CD4-positive, alpha-beta T cell (primary cell): ENCODE measurements at regions not wholly inside any gene's neighbourhood (a gene's known extent, or its start where the extent isn't known, plus 50 kb on each side); places are given as distances from the start of the nearest gene placed in this dataset.
A peak's percentile ranks its signal among the peaks of the same experiment; 100 is the strongest.
"Not testable (repeated sequence)": the region's sequence is repeated elsewhere in the genome, so short reads cannot be mapped to it uniquely, and the experiment has no call there.

ENCODE experiments used
- ATAC-seq: fragments of 200-7000 bp; cut with Tn5 transposase; one replicate; pipeline ENCODE4 v1.10.0; 2022; ENCODE audit warnings: mild to moderate bottlenecking; ENCODE audit not compliant: poor library complexity
- CTCF ChIA-PET: fragments of 350-600 bp; sonication (Branson Sonifier 250); formaldehyde crosslinking; loops from one replicate; lab custom pipeline; 2021; ENCODE audit warnings: antibody characterized with exemption, inconsistent platforms; lab: Charles Lee
- POLR2A ChIA-PET: fragments of 350-600 bp; sonication (Branson Sonifier 250); formaldehyde crosslinking; loops from one replicate; lab custom pipeline; 2021; ENCODE audit warnings: antibody characterized with exemption, inconsistent platforms; lab: Charles Lee
- DNase-seq, 14 experiments: peaks; one replicate each; pipeline ENCODE4 v3.0.0-alpha.2; 2013 to 2020; ENCODE audit warnings: mixed read lengths in 2 of 14
- H3K27ac ChIP-seq, 2 donors: one replicate each; pipeline versions ENCODE4 v1.5.1 to v1.7.0; 2013; ENCODE audit warnings: low read length in 2 of 2, low read depth in 1 of 2, mild to moderate bottlenecking in 1 of 2
- H3K27me3 ChIP-seq, 2 experiments: 1 replicate in 1 of 2; 2 replicates in 1 of 2; pipeline versions ENCODE4 v1.6.1 to v1.7.0; 2013; ENCODE audit warnings: low read length in 2 of 2, control low read depth in 1 of 2, mild to moderate bottlenecking in 1 of 2, moderate library complexity in 1 of 2; ENCODE audit not compliant: insufficient read depth in 2 of 2, control insufficient read depth in 1 of 2
- H3K36me3 ChIP-seq: one replicate; pipeline ENCODE4 v1.6.1; 2013; ENCODE audit warnings: low read length, control low read depth; ENCODE audit not compliant: insufficient read depth
- H3K4me1 ChIP-seq: one replicate; pipeline ENCODE4 v1.6.1; 2013; ENCODE audit warnings: low read length, control low read depth; ENCODE audit not compliant: insufficient read depth
- H3K4me3 ChIP-seq: one replicate; pipeline ENCODE4 v1.5.1; 2013; ENCODE audit warnings: mild to moderate bottlenecking, low read length, moderate library complexity
- H3K9me3 ChIP-seq, 2 experiments: 1 replicate in 1 of 2; 2 replicates in 1 of 2; pipeline versions ENCODE4 v1.6.1 to v1.7.0; 2013; ENCODE audit warnings: low read length in 2 of 2, mild to moderate bottlenecking in 2 of 2, control low read depth in 1 of 2, moderate library complexity in 1 of 2; ENCODE audit not compliant: control insufficient read depth in 1 of 2, insufficient read depth in 1 of 2
- H3K27ac Mint-ChIP-seq: one replicate; pipeline ENCODE4 v1.8.0; 2020; ENCODE audit warnings: mixed read lengths
- H3K27me3 Mint-ChIP-seq: one replicate; pipeline ENCODE4 v1.8.0; 2021; ENCODE audit warnings: mixed read lengths
- H3K36me3 Mint-ChIP-seq: one replicate; pipeline ENCODE4 v1.8.0; 2021; ENCODE audit warnings: low read depth, mixed read lengths
- H3K4me1 Mint-ChIP-seq: one replicate; pipeline ENCODE4 v1.8.0; 2021; ENCODE audit warnings: low read depth, mixed read lengths
- H3K4me3 Mint-ChIP-seq: one replicate; pipeline ENCODE4 v1.8.0; 2020; ENCODE audit warnings: mild to moderate bottlenecking, mixed read lengths
- H3K9me3 Mint-ChIP-seq: one replicate; pipeline ENCODE4 v1.8.0; 2020; ENCODE audit warnings: mixed read lengths
- CTCF ChIP-seq: fragments of 200-600 bp; IDR thresholded peaks from one replicate; pipeline ENCODE4 v1.8.0; 2022; ENCODE audit warnings: antibody characterized with exemption, mild to moderate bottlenecking
- intact Hi-C, 2 experiments: fragments of 100-400 bp; cut with DNase I in 1 of 2; cut with micrococcal nuclease in 1 of 2; formaldehyde crosslinking; loops; one replicate each; pipeline versions ENCODE4 v1.15.1 to v1.9.0; 2023 to 2025; cut with DNase I, micrococcal nuclease

DNA sequence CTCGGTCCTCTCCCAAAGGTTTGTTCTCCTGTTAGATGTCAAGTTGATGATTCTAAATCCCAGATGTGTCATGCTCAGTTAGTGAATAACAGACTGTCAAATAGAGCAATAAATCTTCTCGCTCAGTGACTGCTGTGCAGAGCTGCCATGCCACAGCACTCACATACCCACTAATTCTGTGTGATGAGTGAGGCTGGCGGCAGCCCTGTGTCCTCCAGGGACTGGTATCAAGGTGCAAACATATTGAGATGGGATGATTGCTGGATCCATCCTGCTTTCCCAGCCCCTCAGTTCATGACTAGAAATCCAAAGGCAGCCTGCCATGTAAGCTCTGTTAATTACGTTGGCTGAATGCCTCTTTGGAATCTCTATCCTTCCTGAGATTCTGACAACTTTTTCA lies 103.9 kb downstream of the OLIG3 start:
- TF ChIP-seq CTCF: no peak
- H3K4me1 ChIP-seq: peaks cover 57% of the 10 kb centered on the region
- ChIA-PET POLR2A (interaction anchor here (0.9 kb wide), 2 partner anchors 9 to 25 kb away, joined by 4 to 5 read pairs; no protein-coding TSS in a partner anchor), CTCF (interaction anchor here (1.1 kb wide), 1 partner anchor 12 kb away, joined by 3 read pairs; no protein-coding TSS in a partner anchor)
- Mint-ChIP-seq H3K27me3 (no peaks in the 10 kb centered on the region), H3K9me3 (no peaks in the 10 kb centered on the region), H3K4me3 (peak overlapping the region; percentile 12), H3K27ac (peak overlapping the region; percentile 82), H3K36me3 (peaks cover 3% of the 10 kb centered on the region), H3K4me1 (peaks cover 63% of the 10 kb centered on the region)
- intact Hi-C loops: no loop called here
- H3K36me3 ChIP-seq: no peaks in the 10 kb centered on the region
- H3K4me3 ChIP-seq: no peak overlapping the region
- H3K27ac ChIP-seq: peak overlapping the region; percentile 54 to 75
- H3K9me3 ChIP-seq: peaks cover 0 to 3% of the 10 kb centered on the region in 2 experiments
- peak in 1 of 14 experiments; percentile 29 for DNase-seq
- ATAC-seq: no peak
- H3K27me3 ChIP-seq: no peaks in the 10 kb centered on the region

- peak overlapping the region; percentile 28 for H3K4me3 ChIP-seq
- POLR2A ChIA-PET: interaction anchor here (0.7 kb wide), 1 partner anchor 14 kb away, joined by 3 read pairs; no protein-coding TSS in a partner anchor
- no peaks in the 10 kb centered on the region for H3K9me3 Mint-ChIP-seq
- peak; percentile 10 to 91 (median 62) for DNase-seq
- peaks cover 0 to 3% of the 10 kb centered on the region in 2 experiments for H3K9me3 ChIP-seq
- no peak for TF ChIP-seq CTCF
- peaks cover 3% of the 10 kb centered on the region for H3K36me3 Mint-ChIP-seq
- H3K4me1 ChIP-seq: peaks cover 57% of the 10 kb centered on the region
- H3K4me1 Mint-ChIP-seq: peaks cover 63% of the 10 kb centered on the region
- peak overlapping the region; percentile 54 to 75 for H3K27ac ChIP-seq
- peak overlapping the region; percentile 70 for H3K4me3 Mint-ChIP-seq
- H3K36me3 ChIP-seq: no peaks in the 10 kb centered on the region
- H3K27me3 ChIP-seq: no peaks in the 10 kb centered on the region
- CTCF ChIA-PET: interaction anchor here (0.8 to 1.1 kb wide), 3 partner anchors 11 to 26 kb away, joined by 3 read pairs; no protein-coding TSS in a partner anchor
- H3K27ac Mint-ChIP-seq: peak overlapping the region; percentile 82
- H3K27me3 Mint-ChIP-seq: no peaks in the 10 kb centered on the region
- intact Hi-C loops: loop anchor here in 1 of 2 experiments (2.0 to 5.0 kb wide), 2 partner anchors 26 to 37 kb away; no protein-coding TSS in a partner anchor
- ATAC-seq: peak; percentile 95
Observed at GRCh38 chr6:137389150-137389704, 105.0 kb downstream of the OLIG3 start.

GRCh38 chr6:137387096-137387764 lies 107.0 kb downstream of the OLIG3 start:
- no peak overlapping the region for H3K27ac ChIP-seq
- Mint-ChIP-seq H3K36me3 (peaks cover 3% of the 10 kb centered on the region), H3K9me3 (no peaks in the 10 kb centered on the region), H3K27me3 (no peaks in the 10 kb centered on the region), H3K27ac (no peak overlapping the region), H3K4me1 (peaks cover 51% of the 10 kb centered on the region), H3K4me3 (no peak overlapping the region)
- CTCF ChIA-PET: interaction anchor here (1.3 kb wide), 1 partner anchor 28 kb away, joined by 4 read pairs; no protein-coding TSS in a partner anchor
- H3K9me3 ChIP-seq: peaks cover 0 to 3% of the 10 kb centered on the region in 2 experiments
- POLR2A ChIA-PET: interaction anchor here (1.1 kb wide), 1 partner anchor 10 kb away, joined by 3 read pairs; no protein-coding TSS in a partner anchor
- no peak overlapping the region for H3K4me3 ChIP-seq
- TF ChIP-seq CTCF: no peak
- intact Hi-C loops: loop anchor here in 1 of 2 experiments (5.0 kb wide), 1 partner anchor 35 kb away; no protein-coding TSS in a partner anchor
- no peak for ATAC-seq
- H3K36me3 ChIP-seq: no peaks in the 10 kb centered on the region
- no peaks in the 10 kb centered on the region for H3K27me3 ChIP-seq
- DNase-seq: no peak
- peaks cover 56% of the 10 kb centered on the region for H3K4me1 ChIP-seq

- H3K9me3 Mint-ChIP-seq, DNase-seq, H3K4me3 Mint-ChIP-seq, H3K27ac ChIP-seq, H3K36me3 ChIP-seq, H3K4me3 ChIP-seq, H3K9me3 ChIP-seq, H3K27me3 ChIP-seq, ATAC-seq, intact Hi-C loops, H3K36me3 Mint-ChIP-seq, CTCF ChIA-PET, H3K27ac Mint-ChIP-seq, POLR2A ChIA-PET, H3K27me3 Mint-ChIP-seq: not testable (repeated sequence)
- peaks cover 23% of the 10 kb centered on the region for H3K4me1 ChIP-seq
- H3K4me1 Mint-ChIP-seq: peaks cover 12% of the 10 kb centered on the region
Observed at GRCh38 chr6:137383287-137383686, 110.9 kb downstream of the OLIG3 start.
